ENCODE measurements at regions not wholly inside any gene's neighbourhood (a gene's known extent, or its start where the extent isn't known, plus 50 kb on each side); places are given as distances from the start of the nearest gene placed in this dataset.

DNA sequence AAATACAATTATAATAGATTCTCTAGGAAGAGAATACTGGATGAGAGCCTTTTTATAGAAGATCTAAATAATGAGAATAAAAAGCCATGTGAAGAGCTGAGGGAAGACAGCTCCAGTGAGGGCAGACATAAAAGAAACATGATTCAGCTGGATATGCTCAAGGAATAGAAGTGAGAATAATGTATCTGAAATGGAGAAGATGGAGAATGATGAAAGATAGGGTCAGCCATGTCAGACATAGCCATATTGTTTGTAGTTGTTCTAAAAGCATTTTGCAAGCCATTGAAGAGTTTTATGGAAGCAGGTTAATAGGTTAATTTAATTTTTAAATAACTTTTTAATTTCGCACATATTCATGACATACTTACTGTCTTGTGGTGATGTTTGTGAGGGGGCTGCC is 713.5 kb upstream of the ARPP21 start:
- no peaks in the 10 kb centered on the region for H3K36me3 Mint-ChIP-seq
- H3K9me3 Mint-ChIP-seq = no peaks in the 10 kb centered on the region
- CTCF ChIA-PET = no interaction called here
- no peak overlapping the region for H3K27ac Mint-ChIP-seq
- H3K27me3 Mint-ChIP-seq = no peaks in the 10 kb centered on the region
- no peaks in the 10 kb centered on the region for H3K4me1 Mint-ChIP-seq
- no peak for DNase-seq
- H3K4me3 Mint-ChIP-seq = no peak overlapping the region

DNA sequence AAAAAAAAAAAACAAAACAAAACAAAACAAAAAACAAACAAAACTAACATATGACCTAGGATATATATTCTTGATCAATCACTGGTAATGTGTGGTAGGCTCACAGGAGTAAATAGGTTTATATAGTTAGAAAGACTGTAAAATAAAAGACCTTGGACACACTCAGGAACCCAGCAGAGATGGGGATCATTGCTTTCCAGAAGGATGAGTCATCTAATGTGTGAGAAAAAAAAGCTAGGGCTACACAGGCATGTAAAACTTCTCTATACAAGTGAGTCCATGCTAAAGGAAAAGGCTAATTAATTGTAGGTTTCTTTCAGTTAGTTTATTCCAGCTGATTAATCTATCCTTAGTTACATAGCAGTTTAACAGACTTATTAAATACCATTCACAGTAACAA is 710.3 kb upstream of the ARPP21 start:
- no peaks in the 10 kb centered on the region for H3K36me3 Mint-ChIP-seq
- H3K4me1 Mint-ChIP-seq = no peaks in the 10 kb centered on the region
- CTCF ChIA-PET = no interaction called here
- H3K4me3 Mint-ChIP-seq = no peak overlapping the region
- peaks cover 4% of the 10 kb centered on the region for H3K9me3 Mint-ChIP-seq
- H3K27me3 Mint-ChIP-seq = no peaks in the 10 kb centered on the region
- no peak for DNase-seq
- no peak overlapping the region for H3K27ac Mint-ChIP-seq

DNA sequence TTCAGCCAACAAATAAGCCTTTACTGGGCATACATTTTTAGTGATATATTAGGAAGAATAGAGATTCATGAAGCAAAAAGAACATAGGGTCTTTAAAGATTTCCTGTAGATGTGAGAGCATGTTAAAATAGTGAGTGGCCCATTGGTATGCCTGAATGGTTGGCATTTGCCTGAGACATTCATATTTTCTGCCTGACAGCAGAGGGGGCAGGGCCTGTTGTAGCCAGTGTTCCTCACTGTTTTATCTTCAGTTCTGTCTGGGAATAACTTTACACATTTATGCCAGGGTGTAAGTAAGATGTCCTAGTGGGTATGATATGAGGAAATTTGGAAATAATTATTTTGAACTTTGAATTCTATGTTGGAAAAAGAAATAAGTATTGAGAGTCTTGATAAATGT is 704.7 kb upstream of the ARPP21 start:
- CTCF ChIA-PET = no interaction called here
- H3K27me3 Mint-ChIP-seq = no peaks in the 10 kb centered on the region
- H3K4me1 Mint-ChIP-seq = no peaks in the 10 kb centered on the region
- H3K27ac Mint-ChIP-seq = no peak overlapping the region
- H3K4me3 Mint-ChIP-seq = no peak overlapping the region
- H3K36me3 Mint-ChIP-seq = no peaks in the 10 kb centered on the region
- peaks cover 4% of the 10 kb centered on the region for H3K9me3 Mint-ChIP-seq
- DNase-seq = no peak

DNA sequence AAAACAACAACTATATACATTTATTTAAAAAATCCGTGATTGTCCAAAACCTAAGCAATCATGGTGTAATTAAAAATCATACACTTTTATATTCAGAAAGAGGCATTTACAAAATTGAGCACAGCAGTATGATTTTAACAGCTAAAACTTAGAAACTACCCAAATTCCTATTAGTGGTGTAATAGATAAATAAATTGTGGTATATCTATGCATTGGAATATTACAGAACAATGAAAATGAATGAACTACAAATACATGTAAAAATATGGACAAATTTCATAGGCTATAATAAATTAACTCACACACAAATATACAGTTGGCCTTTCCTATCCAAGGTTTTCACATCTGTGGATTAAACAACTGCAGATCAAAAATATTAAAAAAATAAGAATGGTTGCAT is 700.5 kb upstream of the ARPP21 start:
- no peaks in the 10 kb centered on the region for H3K4me1 Mint-ChIP-seq
- no peak overlapping the region for H3K27ac Mint-ChIP-seq
- CTCF ChIA-PET = no interaction called here
- DNase-seq = no peak
- H3K4me3 Mint-ChIP-seq = no peak overlapping the region
- H3K36me3 Mint-ChIP-seq = no peaks in the 10 kb centered on the region
- H3K27me3 Mint-ChIP-seq = no peaks in the 10 kb centered on the region
- no peaks in the 10 kb centered on the region for H3K9me3 Mint-ChIP-seq

DNA sequence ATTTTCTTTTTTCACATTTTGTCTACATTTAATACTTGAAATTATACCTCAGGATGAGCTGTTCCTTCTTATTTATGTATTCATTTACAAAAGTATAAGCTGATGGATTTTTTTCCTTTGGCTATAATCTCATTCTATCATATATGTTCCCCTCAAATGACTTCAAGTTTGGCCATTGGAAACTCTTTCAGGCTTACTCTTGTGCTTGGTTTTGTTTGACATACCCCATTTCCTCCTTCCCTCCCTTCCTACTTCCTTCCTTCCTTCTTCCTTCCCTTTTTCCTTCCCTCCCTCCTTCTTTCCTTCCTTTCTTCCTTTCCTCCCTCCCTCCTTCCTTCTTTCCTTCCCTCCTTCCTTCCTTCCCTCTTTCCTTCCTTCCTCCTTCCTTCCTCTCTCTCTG is 697.1 kb upstream of the ARPP21 start:
- CTCF ChIA-PET = no interaction called here
- Mint-ChIP-seq H3K4me3 (no peak overlapping the region), H3K9me3 (no peaks in the 10 kb centered on the region), H3K36me3 (no peaks in the 10 kb centered on the region), H3K27me3 (no peaks in the 10 kb centered on the region), H3K27ac (no peak overlapping the region), H3K4me1 (no peaks in the 10 kb centered on the region)
- no peak for DNase-seq

DNA sequence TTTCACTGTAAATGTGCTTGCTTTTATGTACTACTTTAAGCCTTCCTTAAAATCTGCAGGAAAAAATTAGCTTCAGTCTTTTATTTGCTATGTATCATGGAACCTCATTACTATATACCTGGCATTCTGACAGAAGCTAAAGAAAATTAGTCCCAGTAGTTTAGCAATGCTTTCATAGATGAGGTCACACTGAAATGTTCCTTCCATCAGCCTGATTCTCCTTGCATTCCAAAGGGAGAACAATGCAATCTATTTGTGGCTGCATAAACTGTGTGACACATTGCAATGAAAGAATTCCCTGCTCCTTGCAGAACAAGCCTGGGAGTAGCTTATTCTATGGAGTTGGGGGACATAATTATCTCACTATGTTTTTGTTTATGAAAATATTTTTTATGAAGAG is 691.5 kb upstream of the ARPP21 start:
- Mint-ChIP-seq H3K36me3 (no peaks in the 10 kb centered on the region), H3K4me1 (no peaks in the 10 kb centered on the region), H3K27me3 (no peaks in the 10 kb centered on the region), H3K4me3 (no peak overlapping the region), H3K27ac (no peak overlapping the region), H3K9me3 (peaks cover 2% of the 10 kb centered on the region)
- CTCF ChIA-PET = no interaction called here
- DNase-seq = no peak

DNA sequence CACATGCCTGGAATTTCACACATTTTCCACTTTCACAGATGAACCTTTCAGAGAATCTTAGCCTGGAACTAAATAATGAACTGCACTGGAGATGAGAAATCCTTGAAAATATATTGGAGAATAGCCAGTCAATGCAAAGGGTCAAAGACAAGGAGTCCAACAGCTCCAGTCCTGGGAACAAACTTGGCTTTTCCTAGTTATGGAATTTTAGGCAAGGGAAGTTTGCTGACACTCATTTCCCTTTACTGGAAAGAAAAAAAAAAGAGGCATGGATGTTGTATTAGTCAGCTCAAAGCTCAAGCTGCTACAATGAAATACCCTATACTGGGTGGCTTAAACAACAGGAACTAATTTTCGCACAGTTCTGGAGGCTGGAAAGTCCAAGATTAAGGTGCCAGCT is 690.8 kb upstream of the ARPP21 start:
- H3K27ac Mint-ChIP-seq = no peak overlapping the region
- no peaks in the 10 kb centered on the region for H3K36me3 Mint-ChIP-seq
- H3K4me1 Mint-ChIP-seq = no peaks in the 10 kb centered on the region
- H3K27me3 Mint-ChIP-seq = no peaks in the 10 kb centered on the region
- H3K9me3 Mint-ChIP-seq = peaks cover 2% of the 10 kb centered on the region
- no peak for DNase-seq
- no peak overlapping the region for H3K4me3 Mint-ChIP-seq
- CTCF ChIA-PET = no interaction called here

DNA sequence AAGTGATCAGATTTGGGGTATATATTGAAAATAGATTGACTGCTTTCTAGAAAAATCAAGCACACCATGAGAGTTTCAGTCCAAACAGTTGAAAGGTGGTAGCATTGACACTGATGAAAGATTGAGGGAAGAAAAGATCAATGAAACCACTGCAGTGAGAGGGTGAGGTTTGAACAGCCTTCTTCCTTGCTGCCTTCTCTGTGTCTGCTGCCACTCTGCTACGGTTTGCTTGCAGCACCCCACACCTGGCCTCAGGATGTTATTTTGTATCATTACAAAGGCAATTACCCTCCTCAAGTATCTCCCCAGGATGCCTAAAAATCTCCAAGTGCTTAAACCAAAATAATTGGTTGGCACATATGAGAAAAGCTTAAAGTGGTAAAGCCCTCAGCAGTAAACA is 683.6 kb upstream of the ARPP21 start:
- no peak overlapping the region for H3K4me3 Mint-ChIP-seq
- no peak for DNase-seq
- no peaks in the 10 kb centered on the region for H3K27me3 Mint-ChIP-seq
- peaks cover 3% of the 10 kb centered on the region for H3K4me1 Mint-ChIP-seq
- H3K9me3 Mint-ChIP-seq = peaks cover 2% of the 10 kb centered on the region
- CTCF ChIA-PET = no interaction called here
- H3K36me3 Mint-ChIP-seq = no peaks in the 10 kb centered on the region
- H3K27ac Mint-ChIP-seq = no peak overlapping the region

DNA sequence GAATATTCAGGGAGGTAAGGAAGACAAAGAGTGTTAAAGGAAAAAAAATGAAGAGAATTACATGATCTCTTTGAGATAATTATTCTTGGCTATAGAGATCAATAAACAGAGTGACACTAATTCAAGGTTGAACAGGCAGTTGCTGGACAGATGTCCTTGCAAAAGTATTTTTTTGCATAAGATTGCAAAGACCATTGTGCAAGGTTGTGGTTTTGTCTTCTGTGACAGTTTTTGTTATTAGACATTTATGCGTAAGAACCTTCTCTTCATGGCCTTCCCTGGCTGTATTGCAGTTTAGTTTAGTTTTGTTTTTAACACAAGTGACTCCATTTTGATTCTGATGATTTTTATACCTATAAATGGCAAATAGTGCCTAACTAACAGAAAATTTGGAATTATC is 682.8 kb upstream of the ARPP21 start:
- Mint-ChIP-seq H3K4me3 (no peak overlapping the region), H3K4me1 (peaks cover 3% of the 10 kb centered on the region), H3K36me3 (no peaks in the 10 kb centered on the region), H3K27me3 (no peaks in the 10 kb centered on the region), H3K27ac (no peak overlapping the region), H3K9me3 (peaks cover 2% of the 10 kb centered on the region)
- DNase-seq = no peak
- CTCF ChIA-PET = no interaction called here

DNA sequence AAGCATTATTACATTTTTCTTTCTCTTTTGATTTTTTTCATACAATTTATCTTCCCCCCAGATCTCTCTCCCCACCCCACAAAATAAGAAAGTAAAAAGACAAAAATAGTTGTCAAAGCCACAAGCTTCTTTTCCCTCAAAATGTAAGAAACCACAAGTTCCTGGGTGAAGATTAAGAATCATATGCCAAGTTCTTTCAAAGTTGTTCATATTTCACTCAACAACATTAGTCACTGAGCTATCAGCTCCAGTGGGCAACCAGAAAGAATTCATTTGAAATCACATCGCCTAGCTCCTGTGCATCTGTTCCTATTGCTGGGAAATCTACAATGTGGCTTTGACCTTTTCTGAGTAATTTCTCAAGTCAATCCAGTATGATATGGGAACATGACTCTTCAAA is 681.6 kb upstream of the ARPP21 start:
- DNase-seq = no peak
- peaks cover 3% of the 10 kb centered on the region for H3K4me1 Mint-ChIP-seq
- CTCF ChIA-PET = no interaction called here
- no peaks in the 10 kb centered on the region for H3K27me3 Mint-ChIP-seq
- no peak overlapping the region for H3K4me3 Mint-ChIP-seq
- peaks cover 2% of the 10 kb centered on the region for H3K9me3 Mint-ChIP-seq
- H3K36me3 Mint-ChIP-seq = no peaks in the 10 kb centered on the region
- H3K27ac Mint-ChIP-seq = no peak overlapping the region

DNA sequence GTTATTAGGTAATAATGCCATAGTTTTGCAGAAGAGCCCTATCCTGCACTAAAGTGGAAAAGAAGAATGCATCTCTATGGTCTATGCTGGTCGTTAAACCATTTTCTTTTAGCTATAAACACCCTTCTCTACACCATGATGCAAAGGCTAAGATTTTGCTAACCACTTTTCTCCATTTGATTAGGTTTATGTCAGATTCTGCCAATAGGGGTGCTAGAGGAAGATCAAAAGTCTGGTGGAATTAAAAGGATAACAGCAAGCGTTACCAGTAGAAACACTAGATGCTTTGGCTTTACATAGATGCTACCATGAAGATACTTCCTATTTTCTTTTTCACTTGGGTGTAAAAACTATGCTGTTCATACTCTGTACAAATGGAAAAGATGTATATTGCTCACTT is 669.8 kb upstream of the ARPP21 start:
- no peaks in the 10 kb centered on the region for H3K4me1 Mint-ChIP-seq
- H3K27ac Mint-ChIP-seq = no peak overlapping the region
- DNase-seq = no peak
- CTCF ChIA-PET = no interaction called here
- no peaks in the 10 kb centered on the region for H3K36me3 Mint-ChIP-seq
- no peaks in the 10 kb centered on the region for H3K27me3 Mint-ChIP-seq
- H3K9me3 Mint-ChIP-seq = peaks cover 2% of the 10 kb centered on the region
- no peak overlapping the region for H3K4me3 Mint-ChIP-seq

DNA sequence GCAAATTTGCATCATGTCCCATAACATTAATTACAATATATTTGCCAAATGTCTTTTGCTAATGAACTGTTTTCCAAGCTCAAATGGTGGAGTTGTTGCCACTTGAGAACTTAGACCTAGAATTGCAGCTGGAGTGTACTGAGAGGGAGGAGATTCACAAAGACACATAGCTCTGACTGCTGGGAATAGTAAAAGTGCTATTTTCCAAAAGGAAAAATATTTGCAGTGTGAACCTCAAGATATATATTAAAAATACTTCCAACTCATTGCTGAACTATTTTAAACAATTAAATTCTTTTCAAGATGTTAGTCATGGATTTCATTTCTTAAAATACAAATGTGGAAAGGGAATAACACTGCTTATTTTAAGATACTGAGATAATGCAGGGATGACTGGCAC is 666.8 kb upstream of the ARPP21 start:
- Mint-ChIP-seq H3K27ac (no peak overlapping the region), H3K27me3 (no peaks in the 10 kb centered on the region), H3K36me3 (no peaks in the 10 kb centered on the region), H3K9me3 (peaks cover 3% of the 10 kb centered on the region), H3K4me1 (no peaks in the 10 kb centered on the region), H3K4me3 (no peak overlapping the region)
- DNase-seq = no peak
- CTCF ChIA-PET = no interaction called here

DNA sequence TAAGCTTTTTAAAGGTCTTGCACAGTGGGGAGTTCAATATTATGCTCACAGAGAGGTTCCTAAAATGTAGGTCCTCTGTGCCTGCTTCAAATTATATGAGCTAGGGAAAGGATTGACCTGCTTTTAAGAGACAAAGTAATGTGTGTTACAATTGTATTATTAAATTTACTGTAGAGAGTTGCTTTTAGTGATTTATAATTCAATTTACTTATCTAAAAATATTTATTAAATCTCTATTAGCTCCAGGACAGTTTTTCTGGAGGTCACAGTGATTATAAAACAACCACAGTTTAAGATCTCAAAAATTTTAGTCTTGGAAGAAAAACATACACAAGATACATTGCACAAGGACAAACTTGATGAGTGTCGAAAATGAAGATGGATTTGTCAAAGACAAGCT is 665.7 kb upstream of the ARPP21 start:
- DNase-seq = no peak
- no peaks in the 10 kb centered on the region for H3K27me3 Mint-ChIP-seq
- no peaks in the 10 kb centered on the region for H3K36me3 Mint-ChIP-seq
- CTCF ChIA-PET = no interaction called here
- no peak overlapping the region for H3K4me3 Mint-ChIP-seq
- no peak overlapping the region for H3K27ac Mint-ChIP-seq
- no peaks in the 10 kb centered on the region for H3K4me1 Mint-ChIP-seq
- peaks cover 7% of the 10 kb centered on the region for H3K9me3 Mint-ChIP-seq

DNA sequence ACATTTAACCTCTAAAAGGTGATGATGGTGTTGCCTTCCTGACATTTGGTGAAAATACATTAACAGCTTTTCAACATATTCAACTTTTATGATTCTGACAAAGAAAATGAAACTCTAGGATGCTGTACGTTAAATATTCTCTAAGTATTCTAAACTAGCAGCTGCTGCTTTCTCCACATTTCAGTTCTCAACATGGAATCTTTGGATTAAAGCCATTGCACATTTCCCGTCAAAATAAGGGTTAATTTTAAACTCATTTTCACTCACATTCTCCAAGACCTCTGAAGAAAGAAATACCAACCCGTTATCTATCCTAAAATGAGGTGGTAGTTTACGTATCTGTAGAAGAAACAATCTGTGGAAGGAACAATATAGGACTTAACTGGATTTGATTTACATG is 655.7 kb upstream of the ARPP21 start:
- CTCF ChIA-PET = no interaction called here
- Mint-ChIP-seq H3K4me1 (no peaks in the 10 kb centered on the region), H3K4me3 (no peak overlapping the region), H3K36me3 (no peaks in the 10 kb centered on the region), H3K27ac (no peak overlapping the region), H3K27me3 (no peaks in the 10 kb centered on the region), H3K9me3 (peaks cover 2% of the 10 kb centered on the region)
- no peak for DNase-seq

DNA sequence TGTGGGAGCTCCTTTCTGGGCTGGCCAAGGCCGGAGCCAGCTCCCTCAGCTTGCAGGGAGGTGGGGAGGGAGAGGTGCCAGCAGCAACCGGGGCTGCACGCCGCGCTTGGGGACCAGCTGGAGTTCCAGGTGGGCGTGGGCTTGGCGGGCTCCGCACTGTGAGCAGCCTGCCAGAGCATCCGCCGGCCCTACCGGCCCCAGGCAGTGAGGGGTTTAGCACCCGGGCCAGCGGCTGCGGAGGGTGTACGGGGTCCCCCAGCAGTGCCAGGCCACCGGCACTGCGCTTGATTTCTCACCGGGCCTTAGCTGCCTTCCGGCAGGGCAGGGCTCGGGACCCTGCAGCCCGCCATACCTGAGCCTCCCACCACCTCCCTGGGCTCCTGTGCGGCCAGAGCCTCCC is 651.0 kb upstream of the ARPP21 start:
- Mint-ChIP-seq H3K27ac (no peak overlapping the region), H3K4me3 (no peak overlapping the region), H3K4me1 (no peaks in the 10 kb centered on the region), H3K9me3 (peaks cover 4% of the 10 kb centered on the region), H3K27me3 (no peaks in the 10 kb centered on the region), H3K36me3 (no peaks in the 10 kb centered on the region)
- no peak for DNase-seq
- CTCF ChIA-PET = no interaction called here

DNA sequence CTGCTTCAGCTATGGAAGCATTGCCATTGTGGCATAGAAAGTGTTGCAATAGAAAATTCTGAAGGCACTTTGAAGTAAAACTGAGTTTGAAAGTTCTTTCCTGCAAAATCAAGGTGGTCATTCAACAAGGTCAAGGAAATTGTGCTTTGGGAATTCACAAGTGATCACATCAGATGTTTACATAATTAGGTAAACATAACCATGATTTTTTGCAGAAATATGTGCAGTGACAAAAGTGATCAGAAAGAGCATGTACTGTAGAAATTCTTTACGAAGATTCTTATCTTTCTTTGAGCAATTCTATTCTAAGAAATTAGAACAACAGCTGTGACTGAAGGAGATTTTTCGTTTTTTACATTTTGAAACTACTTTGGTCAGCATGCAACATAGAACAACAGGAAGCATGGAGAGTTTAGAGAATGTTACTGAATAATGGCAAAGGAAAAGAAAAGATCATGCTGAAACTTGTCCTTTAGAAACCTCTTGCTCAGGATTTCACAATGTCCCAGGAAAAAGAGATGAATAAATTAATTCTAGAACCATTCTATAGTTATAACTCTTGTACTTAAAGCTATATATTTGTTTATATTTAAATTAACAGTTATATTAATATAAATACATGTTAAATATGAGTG is 643.4 kb upstream of the ARPP21 start:
- H3K9me3 Mint-ChIP-seq = no peaks in the 10 kb centered on the region
- no peaks in the 10 kb centered on the region for H3K36me3 Mint-ChIP-seq
- H3K27me3 Mint-ChIP-seq = no peaks in the 10 kb centered on the region
- H3K4me3 Mint-ChIP-seq = no peak overlapping the region
- no peak overlapping the region for H3K27ac Mint-ChIP-seq
- no peaks in the 10 kb centered on the region for H3K4me1 Mint-ChIP-seq
- CTCF ChIA-PET = no interaction called here
- no peak for DNase-seq
